Muscle layer of duodenum (tissue), 2 donors: ENCODE measurements at regions not wholly inside any gene's neighbourhood (a gene's known extent, or its start where the extent isn't known, plus 50 kb on each side); places are given as distances from the start of the nearest gene placed in this dataset.

Experiments used
- H3K27ac ChIP-seq: one replicate; pipeline ENCODE4 v1.7.0; 2013; ENCODE audit warnings: mild to moderate bottlenecking, low read length
- H3K27me3 ChIP-seq: one replicate; pipeline ENCODE4 v1.7.0; 2013; ENCODE audit warnings: low read depth, mild to moderate bottlenecking, control low read depth, low read length
- H3K36me3 ChIP-seq, 2 donors: one replicate each; pipeline ENCODE4 v1.7.0; 2013; ENCODE audit warnings: low read length in 2 of 2, control low read depth in 1 of 2, mild to moderate bottlenecking in 1 of 2; ENCODE audit not compliant: insufficient read depth in 2 of 2, control insufficient read depth in 1 of 2
- H3K4me1 ChIP-seq, 2 donors: one replicate each; pipeline ENCODE4 v1.7.0; 2013; ENCODE audit warnings: low read length in 2 of 2, mild to moderate bottlenecking in 2 of 2, control low read depth in 1 of 2, moderate library complexity in 1 of 2; ENCODE audit not compliant: insufficient read depth in 2 of 2, control insufficient read depth in 1 of 2
- H3K4me3 ChIP-seq, 2 donors: one replicate each; pipeline ENCODE4 v1.7.0; 2013; ENCODE audit warnings: low read length in 2 of 2, low read depth in 1 of 2, mild to moderate bottlenecking in 1 of 2
- H3K9me3 ChIP-seq, 2 donors: one replicate each; pipeline ENCODE4 v1.7.0; 2013; ENCODE audit warnings: low read length in 2 of 2, control low read depth in 1 of 2, mild to moderate bottlenecking in 1 of 2; ENCODE audit not compliant: control insufficient read depth in 1 of 2
- donor health status: healthy.

DNA sequence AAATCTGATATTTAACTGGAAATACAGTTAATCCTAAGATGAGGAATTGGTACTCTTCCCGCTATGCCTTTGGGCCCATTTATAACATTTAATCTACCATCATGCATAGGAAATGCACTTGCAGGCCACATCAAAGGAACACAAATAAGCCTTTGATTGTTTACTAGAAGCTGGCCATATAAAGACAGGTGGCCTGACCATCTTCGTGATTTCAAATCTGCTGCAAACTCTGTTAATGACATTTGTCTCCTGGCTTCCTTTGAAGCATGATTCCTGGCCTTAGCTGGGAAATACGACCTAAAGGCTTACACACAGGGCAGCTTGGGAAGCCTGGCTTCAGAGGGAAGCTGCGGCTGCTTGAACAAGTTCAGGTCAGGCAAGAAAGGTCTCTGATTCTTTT is 552.1 kb downstream of the CDH26 start:
- Histone ChIP-seq H3K4me3 (no peak overlapping the region), H3K27me3 (no peaks in the 10 kb centered on the region), H3K9me3 (no peaks in the 10 kb centered on the region), H3K36me3 (no peaks in the 10 kb centered on the region), H3K27ac (no peak overlapping the region), H3K4me1 (no peaks in the 10 kb centered on the region)

DNA sequence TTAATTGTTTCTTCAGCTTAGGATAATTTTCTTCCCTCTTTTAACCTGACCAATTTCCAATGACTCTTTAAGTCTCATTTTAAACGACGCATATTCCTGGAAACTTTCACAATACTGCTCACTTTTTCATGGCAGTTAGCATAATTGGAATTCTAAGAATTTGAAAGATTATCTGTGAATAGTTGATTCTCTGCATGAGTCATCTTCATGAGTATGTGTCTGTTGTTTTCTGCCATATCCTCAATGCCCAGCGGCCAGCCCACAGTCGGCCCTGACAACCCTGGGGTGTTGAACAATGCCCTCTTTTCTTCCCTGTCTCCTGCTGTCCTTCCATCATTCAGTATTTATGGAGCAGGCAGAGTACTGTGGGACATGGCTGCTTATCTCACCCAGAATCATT is 554.2 kb downstream of the CDH26 start:
- H3K36me3 ChIP-seq, result no peaks in the 10 kb centered on the region
- H3K4me3 ChIP-seq, result no peak overlapping the region
- H3K27ac ChIP-seq, result no peak overlapping the region
- H3K9me3 ChIP-seq, result no peaks in the 10 kb centered on the region
- no peaks in the 10 kb centered on the region for H3K27me3 ChIP-seq
- H3K4me1 ChIP-seq, result no peaks in the 10 kb centered on the region

DNA sequence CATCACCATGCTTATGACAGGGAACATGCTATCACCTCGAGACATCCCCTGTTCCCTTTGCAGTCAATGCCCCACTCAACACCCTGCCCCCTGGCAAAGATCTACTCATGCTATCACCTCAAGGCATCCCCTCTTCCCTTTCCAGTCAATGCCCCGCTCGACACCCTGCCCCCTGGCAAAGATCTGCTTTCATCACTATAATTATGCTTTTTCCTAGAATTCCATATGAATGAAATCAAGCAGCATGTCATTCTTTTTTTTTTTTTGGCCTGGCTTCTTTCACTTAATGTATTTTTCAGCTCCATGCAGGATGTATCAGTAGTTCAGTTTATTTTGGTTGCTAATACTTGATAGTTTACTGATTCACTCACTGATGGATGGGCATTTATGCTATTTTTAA is 554.9 kb downstream of the CDH26 start:
- Histone ChIP-seq H3K27me3 (no peaks in the 10 kb centered on the region), H3K36me3 (no peaks in the 10 kb centered on the region), H3K27ac (no peak overlapping the region), H3K9me3 (no peaks in the 10 kb centered on the region), H3K4me1 (no peaks in the 10 kb centered on the region), H3K4me3 (no peak overlapping the region)

GRCh38 chr20:60516442-60516841 is 558.2 kb downstream of the CDH26 start:
- Histone ChIP-seq H3K4me3 (no peak overlapping the region), H3K27ac (no peak overlapping the region), H3K9me3 (no peaks in the 10 kb centered on the region), H3K27me3 (no peaks in the 10 kb centered on the region), H3K36me3 (no peaks in the 10 kb centered on the region), H3K4me1 (no peaks in the 10 kb centered on the region)

GRCh38 chr20:60518022-60518421 is 559.8 kb downstream of the CDH26 start:
- Histone ChIP-seq H3K9me3 (no peaks in the 10 kb centered on the region), H3K27ac (no peak overlapping the region), H3K36me3 (no peaks in the 10 kb centered on the region), H3K4me3 (no peak overlapping the region), H3K4me1 (no peaks in the 10 kb centered on the region), H3K27me3 (no peaks in the 10 kb centered on the region)

DNA sequence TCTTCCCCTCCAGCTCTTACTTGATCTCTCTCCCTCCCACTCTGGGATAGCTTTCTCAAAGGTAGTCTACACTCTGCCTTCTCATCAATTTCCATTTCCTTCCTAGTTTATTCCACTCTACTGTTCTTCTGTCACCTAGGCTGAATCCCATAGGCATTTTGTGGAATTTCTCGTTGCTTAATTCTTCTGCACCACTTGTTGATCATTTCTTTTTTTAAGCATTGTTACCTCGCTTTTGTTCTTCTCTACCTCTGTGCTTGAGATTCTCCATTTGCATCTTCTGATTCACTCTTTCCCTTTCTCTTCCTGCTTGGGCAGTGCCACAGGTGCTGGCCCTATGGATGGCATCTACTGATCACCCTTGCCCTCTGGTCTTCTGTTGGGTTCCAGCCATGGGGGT is 567.2 kb downstream of the CDH26 start:
- no peaks in the 10 kb centered on the region for H3K36me3 ChIP-seq
- no peak overlapping the region for H3K27ac ChIP-seq
- H3K9me3 ChIP-seq, result no peaks in the 10 kb centered on the region
- H3K27me3 ChIP-seq, result no peaks in the 10 kb centered on the region
- no peaks in the 10 kb centered on the region for H3K4me1 ChIP-seq
- no peak overlapping the region for H3K4me3 ChIP-seq

DNA sequence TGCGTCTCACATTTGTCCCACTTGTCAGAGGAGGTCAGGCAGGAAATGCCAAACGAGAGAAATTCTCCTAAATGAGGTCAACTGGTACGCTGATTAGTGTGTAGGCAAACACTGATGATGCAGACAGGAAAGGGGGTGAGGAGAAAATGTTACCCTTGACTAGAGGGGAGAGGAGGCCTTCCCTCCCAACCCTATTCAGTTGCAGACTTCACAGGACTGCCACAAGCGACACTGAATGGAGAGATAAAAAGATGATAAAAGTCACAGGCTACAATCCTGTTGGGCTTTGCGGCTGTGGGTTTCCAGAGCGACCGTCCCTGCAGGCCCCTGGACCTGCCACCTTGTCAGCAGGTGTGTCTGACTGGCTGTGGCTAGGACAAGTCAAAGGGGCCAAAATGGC is 569.4 kb downstream of the CDH26 start:
- Histone ChIP-seq H3K27ac (no peak overlapping the region), H3K9me3 (no peaks in the 10 kb centered on the region), H3K4me3 (no peak overlapping the region), H3K27me3 (no peaks in the 10 kb centered on the region), H3K36me3 (no peaks in the 10 kb centered on the region), H3K4me1 (no peaks in the 10 kb centered on the region)

DNA sequence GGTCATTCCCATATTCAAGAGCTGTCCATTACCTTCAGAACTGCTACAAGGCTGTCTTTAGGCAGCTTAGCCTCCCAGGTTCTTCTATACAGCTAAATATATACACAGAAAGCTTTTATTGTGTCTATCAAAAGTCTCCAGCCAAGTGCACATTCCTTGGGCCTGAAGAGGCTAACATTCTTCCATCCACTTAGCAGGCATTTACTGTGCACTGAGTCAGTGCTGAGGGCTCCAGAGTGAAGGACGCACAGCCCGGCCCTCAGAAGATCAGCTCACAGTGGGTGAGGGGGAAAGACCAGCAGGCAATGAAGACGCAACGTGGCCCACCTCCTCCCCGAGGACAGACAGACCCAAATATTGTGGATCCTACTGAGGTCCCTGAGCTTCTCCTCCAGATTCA is 569.9 kb downstream of the CDH26 start:
- no peaks in the 10 kb centered on the region for H3K27me3 ChIP-seq
- no peak overlapping the region for H3K27ac ChIP-seq
- H3K4me3 ChIP-seq, result no peak overlapping the region
- no peaks in the 10 kb centered on the region for H3K36me3 ChIP-seq
- no peaks in the 10 kb centered on the region for H3K9me3 ChIP-seq
- no peaks in the 10 kb centered on the region for H3K4me1 ChIP-seq

- H3K27ac ChIP-seq, result no peak overlapping the region
- H3K4me1 ChIP-seq, result no peaks in the 10 kb centered on the region
- no peaks in the 10 kb centered on the region for H3K36me3 ChIP-seq
- H3K4me3 ChIP-seq, result no peak overlapping the region
- no peaks in the 10 kb centered on the region for H3K9me3 ChIP-seq
- H3K27me3 ChIP-seq, result no peaks in the 10 kb centered on the region
These were observed 570.9 kb downstream of the CDH26 start for GRCh38 chr20:60529149-60529548.

GRCh38 chr20:60535211-60535610 is 577.0 kb downstream of the CDH26 start:
- Histone ChIP-seq H3K36me3 (no peaks in the 10 kb centered on the region), H3K27me3 (no peaks in the 10 kb centered on the region), H3K9me3 (no peaks in the 10 kb centered on the region), H3K4me3 (no peak overlapping the region), H3K4me1 (no peaks in the 10 kb centered on the region), H3K27ac (no peak overlapping the region)

DNA sequence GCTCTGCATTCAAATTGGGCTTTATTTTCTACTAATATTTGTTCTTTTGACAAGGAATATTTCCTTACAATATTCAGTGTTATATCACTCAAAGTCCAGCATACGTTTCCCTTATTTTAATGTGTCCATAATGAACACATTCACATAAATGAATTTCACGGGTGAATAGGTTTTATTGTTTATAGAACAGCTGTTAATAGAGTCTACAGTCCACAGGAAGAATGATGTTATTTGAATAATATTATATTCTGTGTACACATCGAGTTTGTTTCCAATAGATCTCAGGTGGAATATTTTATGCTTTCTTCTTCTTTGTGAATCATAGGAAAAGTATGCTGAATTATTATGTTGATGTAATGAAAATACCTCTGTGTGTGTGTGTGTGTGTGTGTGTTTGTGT is 582.4 kb downstream of the CDH26 start:
- no peaks in the 10 kb centered on the region for H3K27me3 ChIP-seq
- no peak overlapping the region for H3K4me3 ChIP-seq
- H3K9me3 ChIP-seq, result no peaks in the 10 kb centered on the region
- H3K4me1 ChIP-seq, result no peaks in the 10 kb centered on the region
- no peaks in the 10 kb centered on the region for H3K36me3 ChIP-seq
- H3K27ac ChIP-seq, result no peak overlapping the region

GRCh38 chr20:60541991-60542390 is 583.8 kb downstream of the CDH26 start:
- Histone ChIP-seq H3K4me1 (no peaks in the 10 kb centered on the region), H3K9me3 (no peaks in the 10 kb centered on the region), H3K4me3 (no peak overlapping the region), H3K36me3 (no peaks in the 10 kb centered on the region), H3K27ac (no peak overlapping the region), H3K27me3 (no peaks in the 10 kb centered on the region)
